Aorta (tissue), 5 donors: ENCODE measurements at regions not wholly inside any gene's neighbourhood (a gene's known extent, or its start where the extent isn't known, plus 50 kb on each side); places are given as distances from the start of the nearest gene placed in this dataset.
A peak's percentile ranks its signal among the peaks of the same experiment; 100 is the strongest.

ENCODE experiments used
- ATAC-seq: fragments of 200-7000 bp; cut with Tn5 transposase; one replicate; pipeline ENCODE4 v1.9.1; 2022; ENCODE audit warnings: moderate library complexity; ENCODE audit not compliant: low FRiP score
- DNase-seq, 2 donors: peaks; one replicate each; pipeline ENCODE4 v3.0.0-alpha.2; 2020
- H3K27ac ChIP-seq, 2 donors: one replicate each; pipeline ENCODE4 v1.5.1; 2013; ENCODE audit warnings: low read length in 2 of 2, mild to moderate bottlenecking in 2 of 2, moderate library complexity in 2 of 2, control low read depth in 1 of 2, inconsistent platforms in 1 of 2, low read depth in 1 of 2
- H3K27me3 ChIP-seq, 2 donors: one replicate each; pipeline ENCODE4 v1.6.1; 2013; ENCODE audit warnings: control low read depth in 1 of 2, low read length in 1 of 2, mild to moderate bottlenecking in 1 of 2, moderate library complexity in 1 of 2; ENCODE audit not compliant: insufficient read depth in 2 of 2, control insufficient read depth in 1 of 2
- H3K36me3 ChIP-seq, 2 donors: one replicate each; pipeline ENCODE4 v1.6.1; 2013; ENCODE audit warnings: control low read depth in 1 of 2, low read length in 1 of 2, mild to moderate bottlenecking in 1 of 2; ENCODE audit not compliant: insufficient read depth in 2 of 2, control insufficient read depth in 1 of 2
- H3K4me1 ChIP-seq, 2 donors: one replicate each; pipeline ENCODE4 v1.6.1; 2013; ENCODE audit warnings: low read length in 2 of 2, control low read depth in 1 of 2, mild to moderate bottlenecking in 1 of 2, moderate library complexity in 1 of 2; ENCODE audit not compliant: insufficient read depth in 2 of 2, control insufficient read depth in 1 of 2
- H3K4me3 ChIP-seq, 2 donors: one replicate each; pipeline ENCODE4 v1.5.1; 2013; ENCODE audit warnings: low read length in 2 of 2, control low read depth in 1 of 2, mild to moderate bottlenecking in 1 of 2
- H3K9me3 ChIP-seq: one replicate; pipeline ENCODE4 v1.6.1; 2013; ENCODE audit warnings: mild to moderate bottlenecking, low read length; ENCODE audit not compliant: control insufficient read depth
- WGBS, 2 donors: extraction: QIAGEN DNeasy Blood & Tissue Kit; methylation state at CpG; one replicate each; pipeline ENCODE4 v1.1.7; 2013; 5-methylcytosine and 5-hydroxymethylcytosine counted together
- intact Hi-C, 2 donors: fragments of 100-400 bp; cut with DNase I; formaldehyde crosslinking; loops; one replicate each; pipeline versions ENCODE4 v1.14.2 to v1.15.0; 2022
- donor health status: healthy with polysubstance abuse.
- donor health status: Bipolar disorder and iron deficiency.
- donor health status: DM: no; HTN: no; CAD: no.
- donor health status: DM: no; HTN: no; CAD: no.
- donor health status: DM: yes; HTN: yes; CAD: no.

GRCh38 chr7:85447004-85447403 is 260.1 kb upstream of the SEMA3D start:
- no peaks in the 10 kb centered on the region for H3K36me3 ChIP-seq
- DNase-seq (no peak), ATAC-seq (no peak)
- H3K4me1 ChIP-seq = no peaks in the 10 kb centered on the region
- intact Hi-C loops = no loop called here
- no peaks in the 10 kb centered on the region for H3K27me3 ChIP-seq
- no peak overlapping the region for H3K27ac ChIP-seq
- no peaks in the 10 kb centered on the region for H3K9me3 ChIP-seq
- 67 to 85% methylated on average over 1 of the region's 1 CpG for WGBS, 2 donors
- H3K4me3 ChIP-seq = no peak overlapping the region

GRCh38 chr7:85426487-85426960 is 239.7 kb upstream of the SEMA3D start:
- Histone ChIP-seq H3K4me3 (no peak overlapping the region), H3K27ac (no peak overlapping the region), H3K4me1 (no peaks in the 10 kb centered on the region), H3K9me3 (no peaks in the 10 kb centered on the region), H3K27me3 (no peaks in the 10 kb centered on the region), H3K36me3 (no peaks in the 10 kb centered on the region)
- 96 to 98% methylated on average over 2 of the region's 2 CpGs for WGBS, 2 donors
- no peak for DNase-seq
- ATAC-seq = no peak
- intact Hi-C loops = no loop called here

GRCh38 chr7:85424298-85424697 is 237.4 kb upstream of the SEMA3D start:
- Histone ChIP-seq H3K4me3 (no peak overlapping the region), H3K36me3 (no peaks in the 10 kb centered on the region), H3K4me1 (no peaks in the 10 kb centered on the region), H3K9me3 (no peaks in the 10 kb centered on the region), H3K27me3 (no peaks in the 10 kb centered on the region), H3K27ac (no peak overlapping the region)
- intact Hi-C loops = no loop called here
- WGBS, 2 donors = 94 to 95% methylated on average over 7 of the region's 7 CpGs
- ATAC-seq = no peak
- no peak for DNase-seq

- H3K27me3 ChIP-seq = no peaks in the 10 kb centered on the region
- H3K4me1 ChIP-seq = no peaks in the 10 kb centered on the region
- H3K36me3 ChIP-seq = no peaks in the 10 kb centered on the region
- ATAC-seq (peak; percentile 26), DNase-seq (no peak)
- no peak overlapping the region for H3K4me3 ChIP-seq
- 92 to 93% methylated on average over 21 of the region's 21 CpGs for WGBS, 2 donors
- no peaks in the 10 kb centered on the region for H3K9me3 ChIP-seq
- intact Hi-C loops = no loop called here
- no peak overlapping the region for H3K27ac ChIP-seq
These were observed 236.5 kb upstream of the SEMA3D start for GRCh38 chr7:85423209-85423895.

- H3K4me1 ChIP-seq = no peaks in the 10 kb centered on the region
- DNase-seq (no peak), ATAC-seq (no peak)
- no peaks in the 10 kb centered on the region for H3K9me3 ChIP-seq
- H3K4me3 ChIP-seq = no peak overlapping the region
- intact Hi-C loops = no loop called here
- H3K36me3 ChIP-seq = no peaks in the 10 kb centered on the region
- H3K27ac ChIP-seq = no peak overlapping the region
- H3K27me3 ChIP-seq = no peaks in the 10 kb centered on the region
- 0 to 10% methylated on average over 1 of the region's 1 CpG for WGBS, 2 donors
These were observed 228.9 kb upstream of the SEMA3D start for GRCh38 chr7:85415743-85416142.

- DNase-seq = no peak
- 86 to 91% methylated on average over 6 of the region's 6 CpGs for WGBS, 2 donors
- intact Hi-C loops = no loop called here
- Histone ChIP-seq H3K4me1 (no peaks in the 10 kb centered on the region), H3K27ac (no peak overlapping the region), H3K9me3 (no peaks in the 10 kb centered on the region), H3K36me3 (no peaks in the 10 kb centered on the region), H3K27me3 (no peaks in the 10 kb centered on the region), H3K4me3 (no peak overlapping the region)
- no peak for ATAC-seq
These were observed 226.9 kb upstream of the SEMA3D start for GRCh38 chr7:85413718-85414117.

- 93% methylated on average over 3 of the region's 3 CpGs for WGBS, 2 donors
- ATAC-seq = no peak
These were observed 226.1 kb upstream of the SEMA3D start for GRCh38 chr7:85412912-85413311.

GRCh38 chr7:85407391-85407790 is 220.5 kb upstream of the SEMA3D start:
- intact Hi-C loops = no loop called here
- H3K36me3 ChIP-seq = no peaks in the 10 kb centered on the region
- WGBS, 2 donors = 54 to 62% methylated on average over 3 of the region's 3 CpGs
- no peak overlapping the region for H3K27ac ChIP-seq
- H3K4me1 ChIP-seq = no peaks in the 10 kb centered on the region
- no peaks in the 10 kb centered on the region for H3K9me3 ChIP-seq
- H3K4me3 ChIP-seq = no peak overlapping the region
- ATAC-seq (no peak), DNase-seq (no peak)
- no peaks in the 10 kb centered on the region for H3K27me3 ChIP-seq

More at GRCh38 chr7:85412912-85413311, 226.1 kb upstream of the SEMA3D start:
- H3K4me1 ChIP-seq = no peaks in the 10 kb centered on the region
- H3K36me3 ChIP-seq = no peaks in the 10 kb centered on the region
- intact Hi-C loops = no loop called here
- DNase-seq = no peak
- H3K4me3 ChIP-seq = no peak overlapping the region
- H3K27me3 ChIP-seq = no peaks in the 10 kb centered on the region
- H3K27ac ChIP-seq = no peak overlapping the region
- no peaks in the 10 kb centered on the region for H3K9me3 ChIP-seq

- no peaks in the 10 kb centered on the region for H3K9me3 ChIP-seq
- WGBS, 2 donors = 85 to 97% methylated on average over 2 of the region's 2 CpGs
- DNase-seq = no peak
- H3K4me1 ChIP-seq = no peaks in the 10 kb centered on the region
- H3K4me3 ChIP-seq = no peak overlapping the region
- no peak for ATAC-seq
- no peak overlapping the region for H3K27ac ChIP-seq
- intact Hi-C loops = no loop called here
- no peaks in the 10 kb centered on the region for H3K27me3 ChIP-seq
- H3K36me3 ChIP-seq = no peaks in the 10 kb centered on the region
These were observed 218.4 kb upstream of the SEMA3D start for GRCh38 chr7:85405016-85405902.
